CD4-positive, alpha-beta memory T cell (primary cell): ENCODE measurements at regions not wholly inside any gene's neighbourhood (a gene's known extent, or its start where the extent isn't known, plus 50 kb on each side); places are given as distances from the start of the nearest gene placed in this dataset.

ENCODE experiments used
- CTCF ChIA-PET: fragments of 350-600 bp; sonication (Branson Sonifier 250); formaldehyde crosslinking; loops from one replicate; lab custom pipeline; 2021; ENCODE audit warnings: inconsistent platforms; ENCODE audit not compliant: partially characterized antibody; lab: Charles Lee
- POLR2A ChIA-PET: fragments of 350-600 bp; sonication (Branson Sonifier 250); formaldehyde crosslinking; loops from one replicate; lab custom pipeline; 2021; ENCODE audit not compliant: partially characterized antibody; lab: Charles Lee
- DNase-seq, 5 donors: peaks; one replicate each; pipeline versions ENCODE4 v3.0.0 to v3.0.0-alpha.2; 2020 to 2022; ENCODE audit warnings: mixed read lengths in 1 of 5
- H3K27ac ChIP-seq: one replicate; pipeline ENCODE4 v1.7.0; 2013; ENCODE audit warnings: low read depth, low read length
- H3K27me3 ChIP-seq: 2 replicates; pipeline ENCODE4 v1.7.0; 2013; ENCODE audit warnings: mild to moderate bottlenecking, low read length, moderate library complexity; ENCODE audit not compliant: insufficient read depth
- H3K36me3 ChIP-seq: 2 replicates; pipeline ENCODE4 v1.7.0; 2013; ENCODE audit warnings: mild to moderate bottlenecking, low read length, moderate library complexity; ENCODE audit not compliant: insufficient read depth
- H3K4me1 ChIP-seq: 2 replicates; pipeline ENCODE4 v1.7.0; 2013; ENCODE audit warnings: mild to moderate bottlenecking, low read length, moderate library complexity; ENCODE audit not compliant: insufficient read depth
- H3K4me3 ChIP-seq, 2 donors: one replicate each; pipeline ENCODE4 v1.7.0; 2013; ENCODE audit warnings: low read length in 2 of 2, mild to moderate bottlenecking in 1 of 2
- H3K9me3 ChIP-seq, 2 donors: one replicate each; pipeline ENCODE4 v1.7.0; 2013; ENCODE audit warnings: low read length in 2 of 2, control low read depth in 1 of 2; ENCODE audit not compliant: control insufficient read depth in 1 of 2
- H3K27ac Mint-ChIP-seq, 7 donors: one replicate each; pipeline ENCODE4 v1.8.0; 2020 to 2021; ENCODE audit warnings: mixed read lengths in 7 of 7, mild to moderate bottlenecking in 6 of 7, inconsistent platforms in 3 of 7, moderate library complexity in 3 of 7
- H3K27me3 Mint-ChIP-seq, 2 donors: one replicate each; pipeline ENCODE4 v1.8.0; 2020 to 2021; ENCODE audit warnings: mixed read lengths in 2 of 2
- H3K36me3 Mint-ChIP-seq, 2 donors: one replicate each; pipeline ENCODE4 v1.8.0; 2020 to 2021; ENCODE audit warnings: mixed read lengths in 2 of 2, inconsistent platforms in 1 of 2, mild to moderate bottlenecking in 1 of 2
- H3K4me1 Mint-ChIP-seq, 4 donors: one replicate each; pipeline ENCODE4 v1.8.0; 2020 to 2021; ENCODE audit warnings: mixed read lengths in 4 of 4, mild to moderate bottlenecking in 1 of 4
- H3K4me3 Mint-ChIP-seq, 8 donors: one replicate each; pipeline ENCODE4 v1.8.0; 2020 to 2021; ENCODE audit warnings: mixed read lengths in 8 of 8, mild to moderate bottlenecking in 7 of 8, moderate library complexity in 6 of 8, inconsistent platforms in 3 of 8
- H3K9me3 Mint-ChIP-seq, 8 donors: one replicate each; pipeline ENCODE4 v1.8.0; 2020 to 2021; ENCODE audit warnings: mixed read lengths in 8 of 8, mild to moderate bottlenecking in 5 of 8, inconsistent platforms in 3 of 8, moderate library complexity in 1 of 8
- intact Hi-C: fragments of 100-400 bp; cut with micrococcal nuclease; formaldehyde crosslinking; loops from one replicate; pipeline ENCODE4 v1.15.1; 2023

GRCh38 chr16:54585094-54585997 is 298.8 kb upstream of the IRX3 start:
- POLR2A ChIA-PET: no interaction called here
- Mint-ChIP-seq H3K36me3 (no peaks in the 10 kb centered on the region), H3K27ac (peak overlapping the region in 1 of 7 donors; percentile 46), H3K27me3 (peaks cover 0 to 7% of the 10 kb centered on the region in 2 donors), H3K4me3 (no peak overlapping the region), H3K4me1 (peaks cover 0 to 2% (median 0%) of the 10 kb centered on the region in 4 donors), H3K9me3 (peaks cover 0 to 6% (median 2%) of the 10 kb centered on the region in 8 donors)
- no peak overlapping the region for H3K4me3 ChIP-seq
- CTCF ChIA-PET: no interaction called here
- DNase-seq: no peak
- no peaks in the 10 kb centered on the region for H3K4me1 ChIP-seq
- no peaks in the 10 kb centered on the region for H3K9me3 ChIP-seq
- H3K36me3 ChIP-seq: no peaks in the 10 kb centered on the region
- intact Hi-C loops: no loop called here
- H3K27ac ChIP-seq: no peak overlapping the region
- H3K27me3 ChIP-seq: no peaks in the 10 kb centered on the region

- Mint-ChIP-seq H3K27me3 (peaks cover 0 to 7% of the 10 kb centered on the region in 2 donors), H3K4me3 (no peak overlapping the region), H3K27ac (no peak overlapping the region), H3K9me3 (peaks cover 0 to 11% (median 2%) of the 10 kb centered on the region in 8 donors), H3K36me3 (no peaks in the 10 kb centered on the region), H3K4me1 (peaks cover 0 to 2% (median 0%) of the 10 kb centered on the region in 4 donors)
- Histone ChIP-seq H3K27me3 (no peaks in the 10 kb centered on the region), H3K4me1 (no peaks in the 10 kb centered on the region), H3K36me3 (no peaks in the 10 kb centered on the region), H3K27ac (no peak overlapping the region), H3K4me3 (no peak overlapping the region), H3K9me3 (no peaks in the 10 kb centered on the region)
- POLR2A ChIA-PET: no interaction called here
- no peak for DNase-seq
- CTCF ChIA-PET: no interaction called here
- intact Hi-C loops: no loop called here
Observed at GRCh38 chr16:54584121-54584520, 297.5 kb upstream of the IRX3 start.

GRCh38 chr16:54582631-54583250 is 296.2 kb upstream of the IRX3 start:
- no peak for DNase-seq
- Mint-ChIP-seq H3K36me3 (no peaks in the 10 kb centered on the region), H3K9me3 (peaks cover 0 to 11% (median 0%) of the 10 kb centered on the region in 8 donors), H3K4me3 (peak overlapping the region in 1 of 8 donors; percentile 20), H3K4me1 (no peaks in the 10 kb centered on the region), H3K27me3 (peaks cover 3 to 4% of the 10 kb centered on the region in 2 donors), H3K27ac (no peak overlapping the region)
- no peak overlapping the region for H3K4me3 ChIP-seq
- H3K27ac ChIP-seq: no peak overlapping the region
- CTCF ChIA-PET: no interaction called here
- intact Hi-C loops: no loop called here
- no peaks in the 10 kb centered on the region for H3K4me1 ChIP-seq
- POLR2A ChIA-PET: no interaction called here
- no peaks in the 10 kb centered on the region for H3K36me3 ChIP-seq
- no peaks in the 10 kb centered on the region for H3K9me3 ChIP-seq
- no peaks in the 10 kb centered on the region for H3K27me3 ChIP-seq

GRCh38 chr16:54579106-54579728 is 292.6 kb upstream of the IRX3 start:
- no peak for DNase-seq
- no peaks in the 10 kb centered on the region for H3K4me1 ChIP-seq
- Mint-ChIP-seq H3K27me3 (peaks cover 5 to 14% of the 10 kb centered on the region in 2 donors), H3K4me3 (no peak overlapping the region), H3K9me3 (peaks cover 0 to 14% (median 1%) of the 10 kb centered on the region in 8 donors), H3K36me3 (no peaks in the 10 kb centered on the region), H3K4me1 (no peaks in the 10 kb centered on the region), H3K27ac (no peak overlapping the region)
- H3K4me3 ChIP-seq: no peak overlapping the region
- H3K27ac ChIP-seq: no peak overlapping the region
- CTCF ChIA-PET: no interaction called here
- H3K36me3 ChIP-seq: no peaks in the 10 kb centered on the region
- H3K27me3 ChIP-seq: no peaks in the 10 kb centered on the region
- H3K9me3 ChIP-seq: no peaks in the 10 kb centered on the region
- intact Hi-C loops: no loop called here
- POLR2A ChIA-PET: no interaction called here

GRCh38 chr16:54577651-54578128 is 291.1 kb upstream of the IRX3 start:
- Histone ChIP-seq H3K27me3 (no peaks in the 10 kb centered on the region), H3K27ac (no peak overlapping the region), H3K9me3 (no peaks in the 10 kb centered on the region), H3K4me1 (no peaks in the 10 kb centered on the region), H3K36me3 (no peaks in the 10 kb centered on the region), H3K4me3 (no peak overlapping the region)
- CTCF ChIA-PET: no interaction called here
- Mint-ChIP-seq H3K27ac (no peak overlapping the region), H3K4me3 (no peak overlapping the region), H3K4me1 (no peaks in the 10 kb centered on the region), H3K27me3 (peaks cover 4 to 14% of the 10 kb centered on the region in 2 donors), H3K9me3 (peaks cover 0 to 9% (median 0%) of the 10 kb centered on the region in 8 donors), H3K36me3 (no peaks in the 10 kb centered on the region)
- DNase-seq: no peak
- POLR2A ChIA-PET: no interaction called here
- intact Hi-C loops: no loop called here

- H3K36me3 Mint-ChIP-seq: no peaks in the 10 kb centered on the region
- H3K4me1 Mint-ChIP-seq: no peaks in the 10 kb centered on the region
- peaks cover 4 to 14% of the 10 kb centered on the region in 2 donors for H3K27me3 Mint-ChIP-seq
- no peak overlapping the region for H3K4me3 Mint-ChIP-seq
- no peak for DNase-seq
- intact Hi-C loops: no loop called here
- H3K27ac Mint-ChIP-seq: no peak overlapping the region
- H3K4me1 ChIP-seq: no peaks in the 10 kb centered on the region
- no peaks in the 10 kb centered on the region for H3K9me3 ChIP-seq
- H3K36me3 ChIP-seq: no peaks in the 10 kb centered on the region
- ChIA-PET CTCF (no interaction called here), POLR2A (no interaction called here)
- no peak overlapping the region for H3K27ac ChIP-seq
- peaks cover 0 to 9% (median 0%) of the 10 kb centered on the region in 8 donors for H3K9me3 Mint-ChIP-seq
- no peak overlapping the region for H3K4me3 ChIP-seq
- no peaks in the 10 kb centered on the region for H3K27me3 ChIP-seq
Observed at GRCh38 chr16:54576785-54577184, 290.2 kb upstream of the IRX3 start.
